VCaP (cell line): ENCODE measurements at regions not wholly inside any gene's neighbourhood (a gene's known extent, or its start where the extent isn't known, plus 50 kb on each side); places are given as distances from the start of the nearest gene placed in this dataset.

Source experiments
- H3K27ac ChIP-seq: fragments of 450-650 bp; 2 replicates; pipeline ENCODE4 v1.5.1; 2017
- CTCF ChIP-seq: fragments of 450-650 bp; conservative IDR thresholded peaks from 2 replicates; pipeline ENCODE4 v1.5.1; 2017; ENCODE audit warnings: mild to moderate bottlenecking, moderate library complexity

GRCh38 chr1:101144671-101145448, 92.0 kb upstream of the S1PR1 start:
- H3K27ac ChIP-seq = no peak overlapping the region
- no peak for TF ChIP-seq CTCF

DNA sequence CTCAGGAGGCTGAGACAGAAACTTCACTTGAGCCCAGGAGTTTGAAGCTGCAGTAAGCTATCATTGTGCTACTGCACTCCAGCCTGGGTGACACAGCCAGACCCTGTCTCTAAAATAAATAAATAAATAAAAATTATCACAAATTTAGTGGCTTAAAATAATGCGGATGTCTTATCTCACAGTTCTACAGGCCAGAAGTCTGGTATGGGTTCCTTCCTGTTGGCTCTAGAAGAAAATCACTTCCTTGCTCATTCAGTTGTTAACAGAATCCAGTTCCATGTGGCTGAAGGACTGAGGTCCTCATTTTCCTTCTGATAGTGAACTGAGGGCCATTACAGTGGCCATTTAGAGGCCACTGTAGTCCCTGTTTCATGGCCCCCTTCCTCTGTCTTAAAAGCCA, 94.6 kb upstream of the S1PR1 start:
- TF ChIP-seq CTCF = no peak
- no peak overlapping the region for H3K27ac ChIP-seq

DNA sequence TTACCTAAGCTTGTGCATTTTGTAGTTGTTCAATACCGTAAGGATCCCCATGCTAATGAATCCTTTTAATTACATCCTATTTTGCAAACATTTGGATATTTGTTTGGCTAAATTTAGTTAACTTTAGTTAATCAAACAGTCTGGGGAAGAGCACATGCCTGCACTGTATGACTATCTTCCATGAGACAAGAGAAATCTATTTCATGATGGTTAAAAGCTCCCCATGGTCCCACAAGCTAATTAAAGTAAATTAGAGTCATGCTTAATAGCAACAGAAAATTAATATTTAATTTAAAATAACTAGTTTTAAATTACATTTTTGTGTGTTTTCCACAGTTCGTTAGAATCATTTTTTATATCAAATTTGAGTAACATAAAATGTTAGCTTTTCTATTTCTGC, 95.4 kb upstream of the S1PR1 start:
- TF ChIP-seq CTCF = no peak
- H3K27ac ChIP-seq = no peak overlapping the region

DNA sequence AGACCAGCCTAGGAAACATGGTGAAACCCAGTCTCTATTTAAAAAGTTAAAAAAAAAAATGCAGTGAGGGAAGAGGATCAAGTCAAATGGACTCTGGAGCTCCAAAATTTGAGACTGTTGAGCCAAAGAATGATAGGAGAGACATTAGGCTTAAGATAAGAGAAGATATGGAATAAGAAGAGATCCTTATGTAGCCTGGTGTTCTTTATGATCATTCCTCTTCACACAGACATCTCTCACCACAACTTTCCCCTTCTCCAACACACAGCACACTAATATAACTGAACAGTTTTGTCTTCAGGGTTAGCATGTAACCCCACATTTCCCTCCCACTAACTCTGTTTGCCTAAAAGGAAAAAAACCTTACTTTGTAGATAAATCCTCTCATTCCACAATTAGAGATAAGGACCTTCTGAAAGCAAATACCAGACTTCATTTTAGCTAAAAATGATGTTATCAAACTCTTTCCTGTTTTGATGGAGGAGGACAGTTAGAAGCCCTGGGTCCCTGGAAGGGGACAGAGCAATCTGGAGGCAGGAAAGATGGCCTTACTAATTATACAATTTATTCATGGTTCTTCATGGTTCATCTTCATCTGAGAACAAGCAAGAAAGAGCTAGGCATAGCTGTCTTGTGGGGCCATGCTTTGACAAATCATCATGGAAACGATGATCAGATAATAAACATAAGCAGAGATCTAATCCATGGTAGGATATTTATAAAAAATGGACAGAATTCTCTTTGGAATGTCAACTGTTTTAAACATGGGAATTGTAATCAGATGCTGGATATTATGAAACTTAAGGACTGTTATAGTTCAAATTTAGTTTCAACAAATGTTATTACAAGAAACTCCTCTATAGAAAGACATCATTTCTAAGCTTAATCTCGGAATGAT, 96.7 kb upstream of the S1PR1 start:
- no peak overlapping the region for H3K27ac ChIP-seq
- no peak for TF ChIP-seq CTCF

GRCh38 chr1:101139130-101139529, 97.7 kb upstream of the S1PR1 start:
- no peak for TF ChIP-seq CTCF
- no peak overlapping the region for H3K27ac ChIP-seq

DNA sequence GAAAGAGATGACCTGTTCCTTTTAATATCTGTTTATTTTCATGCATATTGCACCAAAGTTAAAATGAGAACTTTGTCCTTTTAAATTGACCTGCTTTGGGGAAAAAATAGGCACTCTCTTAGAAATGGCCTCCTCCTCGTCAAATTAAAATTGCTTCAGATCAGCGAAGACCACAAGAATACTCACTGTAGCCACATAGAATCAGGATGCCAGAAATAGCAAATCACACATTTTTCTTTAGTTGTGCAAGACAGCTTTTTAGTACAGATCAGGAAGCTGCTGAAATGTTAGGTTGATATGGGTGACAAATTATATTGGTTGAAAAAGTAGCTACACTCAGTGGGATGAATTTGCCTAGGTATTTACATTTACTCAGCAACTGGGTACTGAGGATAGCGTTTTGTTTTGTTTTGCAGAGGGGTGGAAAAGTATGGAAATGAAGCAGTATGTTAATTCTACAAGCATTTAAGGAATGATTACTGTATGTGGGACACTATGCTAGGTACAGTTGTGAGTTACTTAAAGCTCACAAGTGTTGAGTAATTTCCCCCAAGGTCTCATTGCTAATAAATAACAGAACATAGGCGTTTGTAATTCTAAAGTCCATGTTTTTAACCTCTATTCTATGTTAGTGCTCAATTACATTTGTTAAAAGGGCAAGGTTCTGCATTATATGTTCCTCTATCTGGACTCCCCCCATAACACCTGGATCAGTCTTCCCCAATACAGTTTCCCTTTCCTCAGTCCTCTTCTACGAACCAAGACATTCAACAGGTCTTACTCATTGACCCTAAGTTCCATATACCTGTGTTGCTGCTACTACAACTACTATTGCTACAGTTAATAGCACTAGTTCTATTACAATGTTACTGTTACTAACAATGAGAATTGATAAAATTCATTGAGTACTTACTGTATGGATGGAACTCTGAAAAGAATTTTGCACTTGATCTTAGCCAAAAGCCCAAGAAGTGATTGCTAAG, 99.4 kb upstream of the S1PR1 start:
- TF ChIP-seq CTCF = no peak
- H3K27ac ChIP-seq = no peak overlapping the region
